GM23248 (cell line): ENCODE measurements at regions not wholly inside any gene's neighbourhood (a gene's known extent, or its start where the extent isn't known, plus 50 kb on each side); places are given as distances from the start of the nearest gene placed in this dataset.

Experiments used
- DNase-seq: peaks from one replicate; pipeline ENCODE4 v3.0.0-alpha.2; 2015
- H2AFZ ChIP-seq: fragments of 200-600 bp; sonication (generic); 2 replicates; pipeline ENCODE4 v1.6.1; 2016; ENCODE audit warnings: antibody characterized with exemption
- H3F3A ChIP-seq: fragments of 200-600 bp; sonication (generic); 2 replicates; pipeline ENCODE4 v1.6.1; 2016; ENCODE audit warnings: mild to moderate bottlenecking, antibody characterized with exemption, mixed run types; ENCODE audit not compliant: insufficient read depth
- H3K27ac ChIP-seq: fragments of 200-600 bp; sonication (generic); 2 replicates; pipeline ENCODE4 v1.5.1; 2016; ENCODE audit warnings: mild to moderate bottlenecking
- H3K27me3 ChIP-seq: fragments of 200-600 bp; sonication (generic); replicated peaks from 2 replicates; pipeline ENCODE4 v1.6.1; 2016; ENCODE audit warnings: mild to moderate bottlenecking; ENCODE audit not compliant: insufficient read depth
- H3K36me3 ChIP-seq: fragments of 200-600 bp; sonication (generic); 2 replicates; pipeline ENCODE4 v1.6.1; 2016; ENCODE audit warnings: low read depth, mild to moderate bottlenecking
- H3K4me1 ChIP-seq: fragments of 200-600 bp; sonication (generic); 2 replicates; pipeline ENCODE4 v1.6.1; 2016; ENCODE audit warnings: mild to moderate bottlenecking; ENCODE audit not compliant: insufficient read depth
- H3K4me2 ChIP-seq: fragments of 200-600 bp; sonication (generic); one replicate; pipeline ENCODE4 v1.6.1; 2016; ENCODE audit warnings: mild to moderate bottlenecking; ENCODE audit not compliant: unreplicated experiment
- H3K4me3 ChIP-seq: fragments of 200-600 bp; sonication (generic); 2 replicates; pipeline ENCODE4 v1.5.1; 2016; ENCODE audit warnings: mild to moderate bottlenecking
- H3K79me2 ChIP-seq: fragments of 200-600 bp; sonication (generic); 2 replicates; pipeline ENCODE4 v1.6.1; 2016; ENCODE audit warnings: mild to moderate bottlenecking; ENCODE audit not compliant: insufficient read depth
- H3K9ac ChIP-seq: fragments of 200-600 bp; sonication (generic); 2 replicates; pipeline ENCODE4 v1.6.1; 2016; ENCODE audit warnings: mild to moderate bottlenecking
- H3K9me2 ChIP-seq: fragments of 200-600 bp; sonication (generic); 2 replicates; pipeline ENCODE4 v1.6.1; 2016; ENCODE audit warnings: mixed run types, mild to moderate bottlenecking, moderate library complexity; ENCODE audit not compliant: insufficient read depth
- H3K9me3 ChIP-seq: fragments of 200-600 bp; sonication (generic); one replicate; pipeline ENCODE4 v1.6.1; 2017; ENCODE audit warnings: low read depth
- H4K20me1 ChIP-seq: fragments of 200-600 bp; sonication (generic); 2 replicates; pipeline ENCODE4 v1.6.0; 2016; ENCODE audit not compliant: insufficient read depth
- EZH2 ChIP-seq: fragments of 200-600 bp; sonication (generic); IDR thresholded peaks from 2 replicates; pipeline ENCODE4 v1.6.1; 2018; ENCODE audit warnings: antibody characterized with exemption, mild to moderate bottlenecking; ENCODE audit not compliant: insufficient read depth, poor library complexity, severe bottlenecking
- EZH2phosphoT487 ChIP-seq: fragments of 200-600 bp; sonication (generic); IDR thresholded peaks from 2 replicates; pipeline ENCODE4 v1.6.1; 2018; ENCODE audit warnings: antibody characterized with exemption, moderate library complexity, mild to moderate bottlenecking, low read depth; ENCODE audit not compliant: insufficient read depth
- WGBS, 2 experiments: methylation state at CpG; one replicate each; pipeline ENCODE4 v1.1.6; 2015 to 2017; ENCODE audit warnings: low lambda C conversion rate in 2 of 2, low coverage in 1 of 2; ENCODE audit errors: missing lambda C conversion rate in 2 of 2; 5-methylcytosine and 5-hydroxymethylcytosine counted together
- in situ Hi-C: fragments of 300-500 bp; cut with MboI; formaldehyde crosslinking; loops from 2 replicates; pipeline ENCODE4 v1.15.0; 2020

- 7 to 12% methylated on average over 2 of the region's 2 CpGs for WGBS, 2 experiments
- Histone ChIP-seq H3K27me3 (no peaks in the 10 kb centered on the region), H3K27ac (no peak overlapping the region), H3K9me3 (no peaks in the 10 kb centered on the region), H3F3A (no peaks in the 10 kb centered on the region), H2AFZ (no peak overlapping the region), H3K4me1 (no peaks in the 10 kb centered on the region), H4K20me1 (no peaks in the 10 kb centered on the region), H3K36me3 (no peaks in the 10 kb centered on the region), H3K9ac (no peak overlapping the region), H3K4me2 (no peak overlapping the region), H3K4me3 (no peak overlapping the region), H3K9me2 (no peaks in the 10 kb centered on the region), H3K79me2 (no peaks in the 10 kb centered on the region)
- TF ChIP-seq EZH2, result no peak
- no peak for TF ChIP-seq EZH2phosphoT487
- DNase-seq, result no peak
- in situ Hi-C loops, result no loop called here
Observed at GRCh38 chr16:55976815-55977214, 101.6 kb upstream of the CES5A start.

GRCh38 chr16:55971447-55971846 is 96.3 kb upstream of the CES5A start:
- no peak for TF ChIP-seq EZH2
- TF ChIP-seq EZH2phosphoT487, result no peak
- Histone ChIP-seq H3K27ac (no peak overlapping the region), H3K9me3 (no peaks in the 10 kb centered on the region), H3K4me2 (no peak overlapping the region), H4K20me1 (no peaks in the 10 kb centered on the region), H3K27me3 (no peaks in the 10 kb centered on the region), H3K4me1 (no peaks in the 10 kb centered on the region), H3K4me3 (no peak overlapping the region), H3K79me2 (no peaks in the 10 kb centered on the region), H3K9me2 (no peaks in the 10 kb centered on the region), H3K36me3 (no peaks in the 10 kb centered on the region), H2AFZ (no peak overlapping the region), H3F3A (no peaks in the 10 kb centered on the region), H3K9ac (no peak overlapping the region)
- DNase-seq, result no peak
- WGBS, 2 experiments, result 25 to 34% methylated on average over 5 of the region's 5 CpGs
- in situ Hi-C loops, result no loop called here

- Histone ChIP-seq H4K20me1 (no peaks in the 10 kb centered on the region), H3K4me2 (no peak overlapping the region), H3K4me3 (no peak overlapping the region), H2AFZ (no peak overlapping the region), H3K27ac (no peak overlapping the region), H3K9me3 (no peaks in the 10 kb centered on the region), H3F3A (no peaks in the 10 kb centered on the region), H3K27me3 (no peaks in the 10 kb centered on the region), H3K4me1 (no peaks in the 10 kb centered on the region), H3K79me2 (no peaks in the 10 kb centered on the region), H3K9ac (no peak overlapping the region), H3K9me2 (no peaks in the 10 kb centered on the region), H3K36me3 (no peaks in the 10 kb centered on the region)
- WGBS, 2 experiments, result 35 to 48% methylated on average over 5 of the region's 5 CpGs
- in situ Hi-C loops, result no loop called here
- DNase-seq, result no peak
- TF ChIP-seq EZH2 (no peak), EZH2phosphoT487 (no peak)
Observed at GRCh38 chr16:55968221-55968620, 93.0 kb upstream of the CES5A start.

GRCh38 chr16:55964923-55965475 is 89.8 kb upstream of the CES5A start:
- Histone ChIP-seq H3K9ac (no peak overlapping the region), H2AFZ (no peak overlapping the region), H3K4me2 (no peak overlapping the region), H4K20me1 (no peaks in the 10 kb centered on the region), H3F3A (no peaks in the 10 kb centered on the region), H3K4me1 (no peaks in the 10 kb centered on the region), H3K9me2 (no peaks in the 10 kb centered on the region), H3K36me3 (no peaks in the 10 kb centered on the region), H3K79me2 (no peaks in the 10 kb centered on the region), H3K4me3 (no peak overlapping the region), H3K27me3 (no peaks in the 10 kb centered on the region), H3K27ac (no peak overlapping the region), H3K9me3 (no peaks in the 10 kb centered on the region)
- 3 to 11% methylated on average over 4 of the region's 4 CpGs for WGBS, 2 experiments
- in situ Hi-C loops, result no loop called here
- DNase-seq, result no peak
- no peak for TF ChIP-seq EZH2phosphoT487

GRCh38 chr16:55955845-55956244 is 80.7 kb upstream of the CES5A start:
- no peak overlapping the region for H3K4me2 ChIP-seq
- TF ChIP-seq EZH2phosphoT487 (no peak), EZH2 (no peak)
- no peaks in the 10 kb centered on the region for H3K36me3 ChIP-seq
- no peaks in the 10 kb centered on the region for H4K20me1 ChIP-seq
- H3F3A ChIP-seq, result no peaks in the 10 kb centered on the region
- H3K27me3 ChIP-seq, result no peaks in the 10 kb centered on the region
- no peak overlapping the region for H3K27ac ChIP-seq
- in situ Hi-C loops, result no loop called here
- 31 to 33% methylated on average over 5 of the region's 5 CpGs for WGBS, 2 experiments
- H3K79me2 ChIP-seq, result no peaks in the 10 kb centered on the region
- no peaks in the 10 kb centered on the region for H3K4me1 ChIP-seq
- no peaks in the 10 kb centered on the region for H3K9me2 ChIP-seq
- H3K4me3 ChIP-seq, result no peak overlapping the region
- no peak overlapping the region for H3K9ac ChIP-seq
- no peak for DNase-seq
- no peaks in the 10 kb centered on the region for H3K9me3 ChIP-seq
- no peak overlapping the region for H2AFZ ChIP-seq
